ENCODE measurements at regions not wholly inside any gene's neighbourhood (a gene's known extent, or its start where the extent isn't known, plus 50 kb on each side); places are given as distances from the start of the nearest gene placed in this dataset.

DNA sequence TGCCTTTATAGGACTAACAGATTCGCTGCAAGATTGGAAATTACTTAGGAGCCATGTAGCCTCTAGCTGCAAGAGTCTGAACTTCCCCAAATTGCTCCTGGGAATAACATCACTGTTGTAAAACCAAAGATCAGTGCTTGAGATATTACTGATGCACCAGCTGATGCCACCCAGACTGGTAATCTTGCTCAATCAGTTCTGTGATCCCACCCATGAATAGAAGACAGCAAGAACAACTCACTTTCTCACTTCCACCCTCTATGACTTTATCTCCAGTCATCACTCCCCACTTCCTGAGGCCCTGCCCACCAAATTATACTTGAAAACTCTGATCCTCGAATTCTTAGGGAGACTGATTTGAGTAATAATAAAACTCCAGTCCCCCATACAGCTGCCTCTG is 1011.1 kb downstream of the PLA2G4A start:
- H3K4me2 ChIP-seq = no peak overlapping the region
- no peaks in the 10 kb centered on the region for H3K79me2 ChIP-seq (replicated peaks; ENCODE audit: insufficient read depth)
- H3K9me2 ChIP-seq (ENCODE audit: insufficient read depth) = no peaks in the 10 kb centered on the region
- ATAC-seq = no peak
- no peak overlapping the region for H3K27ac ChIP-seq (ENCODE audit: low read depth)
- Mint-ChIP-seq H3K27ac (no peak overlapping the region), H3K4me1 (no peaks in the 10 kb centered on the region), H3K4me3 (no peak overlapping the region), H3K27me3 (ENCODE audit: insufficient read depth, low read depth, poor library complexity) (no peaks in the 10 kb centered on the region), H3K36me3 (ENCODE audit: low read depth) (peaks cover 22% of the 10 kb centered on the region), H3K9me3 (peaks cover 28% of the 10 kb centered on the region)
- no peaks in the 10 kb centered on the region for H3F3A ChIP-seq (replicated peaks; ENCODE audit: low read depth)
- H3K36me3 ChIP-seq (ENCODE audit: insufficient read depth) = no peaks in the 10 kb centered on the region
- H2AFZ ChIP-seq = no peak overlapping the region
- no peaks in the 10 kb centered on the region for H3K27me3 ChIP-seq (ENCODE audit: insufficient read depth)
- TF ChIP-seq EZH2phosphoT487 (IDR thresholded peaks at IDR 0.05; ENCODE audit: unreplicated experiment) = no peak
- TF ChIP-seq NANOG (IDR thresholded peaks at IDR 0.05; ENCODE audit: borderline replicate concordance) = no peak
- no peak for TF ChIP-seq EZH2 (IDR thresholded peaks at IDR 0.05; ENCODE audit: low read depth, unreplicated experiment)
- TF ChIP-seq, protein P1, sequence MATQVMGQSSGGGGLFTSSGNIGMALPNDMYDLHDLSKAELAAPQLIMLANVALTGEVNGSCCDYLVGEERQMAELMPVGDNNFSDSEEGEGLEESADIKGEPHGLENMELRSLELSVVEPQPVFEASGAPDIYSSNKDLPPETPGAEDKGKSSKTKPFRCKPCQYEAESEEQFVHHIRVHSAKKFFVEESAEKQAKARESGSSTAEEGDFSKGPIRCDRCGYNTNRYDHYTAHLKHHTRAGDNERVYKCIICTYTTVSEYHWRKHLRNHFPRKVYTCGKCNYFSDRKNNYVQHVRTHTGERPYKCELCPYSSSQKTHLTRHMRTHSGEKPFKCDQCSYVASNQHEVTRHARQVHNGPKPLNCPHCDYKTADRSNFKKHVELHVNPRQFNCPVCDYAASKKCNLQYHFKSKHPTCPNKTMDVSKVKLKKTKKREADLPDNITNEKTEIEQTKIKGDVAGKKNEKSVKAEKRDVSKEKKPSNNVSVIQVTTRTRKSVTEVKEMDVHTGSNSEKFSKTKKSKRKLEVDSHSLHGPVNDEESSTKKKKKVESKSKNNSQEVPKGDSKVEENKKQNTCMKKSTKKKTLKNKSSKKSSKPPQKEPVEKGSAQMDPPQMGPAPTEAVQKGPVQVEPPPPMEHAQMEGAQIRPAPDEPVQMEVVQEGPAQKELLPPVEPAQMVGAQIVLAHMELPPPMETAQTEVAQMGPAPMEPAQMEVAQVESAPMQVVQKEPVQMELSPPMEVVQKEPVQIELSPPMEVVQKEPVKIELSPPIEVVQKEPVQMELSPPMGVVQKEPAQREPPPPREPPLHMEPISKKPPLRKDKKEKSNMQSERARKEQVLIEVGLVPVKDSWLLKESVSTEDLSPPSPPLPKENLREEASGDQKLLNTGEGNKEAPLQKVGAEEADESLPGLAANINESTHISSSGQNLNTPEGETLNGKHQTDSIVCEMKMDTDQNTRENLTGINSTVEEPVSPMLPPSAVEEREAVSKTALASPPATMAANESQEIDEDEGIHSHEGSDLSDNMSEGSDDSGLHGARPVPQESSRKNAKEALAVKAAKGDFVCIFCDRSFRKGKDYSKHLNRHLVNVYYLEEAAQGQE (IDR thresholded peaks at IDR 0.05; ENCODE audit: unreplicated experiment) = no peak
- no peak for TF ChIP-seq JUNB (IDR thresholded peaks at IDR 0.05; ENCODE audit: unreplicated experiment)
- TF ChIP-seq POLR2AphosphoS5 (IDR thresholded peaks at IDR 0.05; ENCODE audit: low read depth) = no peak
- TF ChIP-seq, protein P2, sequence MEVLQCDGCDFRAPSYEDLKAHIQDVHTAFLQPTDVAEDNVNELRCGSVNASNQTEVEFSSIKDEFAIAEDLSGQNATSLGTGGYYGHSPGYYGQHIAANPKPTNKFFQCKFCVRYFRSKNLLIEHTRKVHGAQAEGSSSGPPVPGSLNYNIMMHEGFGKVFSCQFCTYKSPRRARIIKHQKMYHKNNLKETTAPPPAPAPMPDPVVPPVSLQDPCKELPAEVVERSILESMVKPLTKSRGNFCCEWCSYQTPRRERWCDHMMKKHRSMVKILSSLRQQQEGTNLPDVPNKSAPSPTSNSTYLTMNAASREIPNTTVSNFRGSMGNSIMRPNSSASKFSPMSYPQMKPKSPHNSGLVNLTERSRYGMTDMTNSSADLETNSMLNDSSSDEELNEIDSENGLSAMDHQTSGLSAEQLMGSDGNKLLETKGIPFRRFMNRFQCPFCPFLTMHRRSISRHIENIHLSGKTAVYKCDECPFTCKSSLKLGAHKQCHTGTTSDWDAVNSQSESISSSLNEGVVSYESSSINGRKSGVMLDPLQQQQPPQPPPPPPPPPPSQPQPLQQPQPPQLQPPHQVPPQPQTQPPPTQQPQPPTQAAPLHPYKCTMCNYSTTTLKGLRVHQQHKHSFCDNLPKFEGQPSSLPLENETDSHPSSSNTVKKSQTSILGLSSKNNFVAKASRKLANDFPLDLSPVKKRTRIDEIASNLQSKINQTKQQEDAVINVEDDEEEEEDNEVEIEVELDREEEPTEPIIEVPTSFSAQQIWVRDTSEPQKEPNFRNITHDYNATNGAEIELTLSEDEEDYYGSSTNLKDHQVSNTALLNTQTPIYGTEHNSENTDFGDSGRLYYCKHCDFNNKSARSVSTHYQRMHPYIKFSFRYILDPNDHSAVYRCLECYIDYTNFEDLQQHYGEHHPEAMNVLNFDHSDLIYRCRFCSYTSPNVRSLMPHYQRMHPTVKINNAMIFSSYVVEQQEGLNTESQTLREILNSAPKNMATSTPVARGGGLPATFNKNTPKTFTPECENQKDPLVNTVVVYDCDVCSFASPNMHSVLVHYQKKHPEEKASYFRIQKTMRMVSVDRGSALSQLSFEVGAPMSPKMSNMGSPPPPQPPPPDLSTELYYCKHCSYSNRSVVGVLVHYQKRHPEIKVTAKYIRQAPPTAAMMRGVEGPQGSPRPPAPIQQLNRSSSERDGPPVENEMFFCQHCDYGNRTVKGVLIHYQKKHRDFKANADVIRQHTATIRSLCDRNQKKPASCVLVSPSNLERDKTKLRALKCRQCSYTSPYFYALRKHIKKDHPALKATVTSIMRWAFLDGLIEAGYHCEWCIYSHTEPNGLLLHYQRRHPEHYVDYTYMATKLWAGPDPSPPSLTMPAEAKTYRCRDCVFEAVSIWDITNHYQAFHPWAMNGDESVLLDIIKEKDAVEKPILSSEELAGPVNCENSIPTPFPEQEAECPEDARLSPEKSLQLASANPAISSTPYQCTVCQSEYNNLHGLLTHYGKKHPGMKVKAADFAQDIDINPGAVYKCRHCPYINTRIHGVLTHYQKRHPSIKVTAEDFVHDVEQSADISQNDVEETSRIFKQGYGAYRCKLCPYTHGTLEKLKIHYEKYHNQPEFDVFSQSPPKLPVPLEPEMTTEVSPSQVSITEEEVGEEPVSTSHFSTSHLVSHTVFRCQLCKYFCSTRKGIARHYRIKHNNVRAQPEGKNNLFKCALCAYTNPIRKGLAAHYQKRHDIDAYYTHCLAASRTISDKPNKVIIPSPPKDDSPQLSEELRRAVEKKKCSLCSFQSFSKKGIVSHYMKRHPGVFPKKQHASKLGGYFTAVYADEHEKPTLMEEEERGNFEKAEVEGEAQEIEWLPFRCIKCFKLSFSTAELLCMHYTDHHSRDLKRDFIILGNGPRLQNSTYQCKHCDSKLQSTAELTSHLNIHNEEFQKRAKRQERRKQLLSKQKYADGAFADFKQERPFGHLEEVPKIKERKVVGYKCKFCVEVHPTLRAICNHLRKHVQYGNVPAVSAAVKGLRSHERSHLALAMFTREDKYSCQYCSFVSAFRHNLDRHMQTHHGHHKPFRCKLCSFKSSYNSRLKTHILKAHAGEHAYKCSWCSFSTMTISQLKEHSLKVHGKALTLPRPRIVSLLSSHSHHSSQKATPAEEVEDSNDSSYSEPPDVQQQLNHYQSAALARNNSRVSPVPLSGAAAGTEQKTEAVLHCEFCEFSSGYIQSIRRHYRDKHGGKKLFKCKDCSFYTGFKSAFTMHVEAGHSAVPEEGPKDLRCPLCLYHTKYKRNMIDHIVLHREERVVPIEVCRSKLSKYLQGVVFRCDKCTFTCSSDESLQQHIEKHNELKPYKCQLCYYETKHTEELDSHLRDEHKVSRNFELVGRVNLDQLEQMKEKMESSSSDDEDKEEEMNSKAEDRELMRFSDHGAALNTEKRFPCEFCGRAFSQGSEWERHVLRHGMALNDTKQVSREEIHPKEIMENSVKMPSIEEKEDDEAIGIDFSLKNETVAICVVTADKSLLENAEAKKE (CRISPR knock-in tag; IDR thresholded peaks at IDR 0.05) = no peak
- TF ChIP-seq, protein P3, sequence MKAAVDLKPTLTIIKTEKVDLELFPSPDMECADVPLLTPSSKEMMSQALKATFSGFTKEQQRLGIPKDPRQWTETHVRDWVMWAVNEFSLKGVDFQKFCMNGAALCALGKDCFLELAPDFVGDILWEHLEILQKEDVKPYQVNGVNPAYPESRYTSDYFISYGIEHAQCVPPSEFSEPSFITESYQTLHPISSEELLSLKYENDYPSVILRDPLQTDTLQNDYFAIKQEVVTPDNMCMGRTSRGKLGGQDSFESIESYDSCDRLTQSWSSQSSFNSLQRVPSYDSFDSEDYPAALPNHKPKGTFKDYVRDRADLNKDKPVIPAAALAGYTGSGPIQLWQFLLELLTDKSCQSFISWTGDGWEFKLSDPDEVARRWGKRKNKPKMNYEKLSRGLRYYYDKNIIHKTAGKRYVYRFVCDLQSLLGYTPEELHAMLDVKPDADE (IDR thresholded peaks at IDR 0.05) = no peak
- TF ChIP-seq ZNF331 (CRISPR knock-in tag; IDR thresholded peaks at IDR 0.05; ENCODE audit: low read depth) = no peak
- TF ChIP-seq ZNF114 (CRISPR knock-in tag; IDR thresholded peaks at IDR 0.05) = no peak
- TF ChIP-seq STAT1 (IDR thresholded peaks at IDR 0.05; ENCODE audit: unreplicated experiment) = no peak
- TF ChIP-seq CREB1 (CRISPR knock-in tag; IDR thresholded peaks at IDR 0.05; ENCODE audit: low read depth) = no peak
- TF ChIP-seq, protein P4, sequence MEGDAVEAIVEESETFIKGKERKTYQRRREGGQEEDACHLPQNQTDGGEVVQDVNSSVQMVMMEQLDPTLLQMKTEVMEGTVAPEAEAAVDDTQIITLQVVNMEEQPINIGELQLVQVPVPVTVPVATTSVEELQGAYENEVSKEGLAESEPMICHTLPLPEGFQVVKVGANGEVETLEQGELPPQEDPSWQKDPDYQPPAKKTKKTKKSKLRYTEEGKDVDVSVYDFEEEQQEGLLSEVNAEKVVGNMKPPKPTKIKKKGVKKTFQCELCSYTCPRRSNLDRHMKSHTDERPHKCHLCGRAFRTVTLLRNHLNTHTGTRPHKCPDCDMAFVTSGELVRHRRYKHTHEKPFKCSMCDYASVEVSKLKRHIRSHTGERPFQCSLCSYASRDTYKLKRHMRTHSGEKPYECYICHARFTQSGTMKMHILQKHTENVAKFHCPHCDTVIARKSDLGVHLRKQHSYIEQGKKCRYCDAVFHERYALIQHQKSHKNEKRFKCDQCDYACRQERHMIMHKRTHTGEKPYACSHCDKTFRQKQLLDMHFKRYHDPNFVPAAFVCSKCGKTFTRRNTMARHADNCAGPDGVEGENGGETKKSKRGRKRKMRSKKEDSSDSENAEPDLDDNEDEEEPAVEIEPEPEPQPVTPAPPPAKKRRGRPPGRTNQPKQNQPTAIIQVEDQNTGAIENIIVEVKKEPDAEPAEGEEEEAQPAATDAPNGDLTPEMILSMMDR (conservative IDR thresholded peaks at IDR 0.05; ENCODE audit: low read depth in 2 of 2) = no peak
- no peaks in the 10 kb centered on the region for H3K4me1 ChIP-seq (ENCODE audit: insufficient read depth)
- no peaks in the 10 kb centered on the region for H4K20me1 ChIP-seq (replicated peaks; ENCODE audit: insufficient read depth)
- no peak for DNase-seq (ENCODE audit: low spot score)
- H3K4me3 ChIP-seq = no peak overlapping the region

Measured in GM23338 (cell line).